HG02852 (cell line): ENCODE measurements at regions not wholly inside any gene's neighbourhood (a gene's known extent, or its start where the extent isn't known, plus 50 kb on each side); places are given as distances from the start of the nearest gene placed in this dataset.
"Not testable (repeated sequence)": the region's sequence is repeated elsewhere in the genome, so short reads cannot be mapped to it uniquely, and the experiment has no call there.

ENCODE experiments used
- ATAC-seq: cut with Tn5 transposase; IDR thresholded peaks from one replicate; pipeline ENCODE4 v1.9.1; 2021; ENCODE audit warnings: mild to moderate bottlenecking, moderate library complexity; ENCODE audit not compliant: unreplicated experiment

- ATAC-seq = no peak
Measured at GRCh38 chr3:18085429-18085828, 339.7 kb downstream of the SATB1 start.

- ATAC-seq = not testable (repeated sequence)
Measured at GRCh38 chr3:18083273-18083590, 340.8 kb upstream of the TBC1D5 start.

- ATAC-seq = no peak
Measured at GRCh38 chr3:18082551-18083272, 340.3 kb upstream of the TBC1D5 start.

- no peak for ATAC-seq
Measured at GRCh38 chr3:18080198-18080689, 337.8 kb upstream of the TBC1D5 start.

GRCh38 chr3:18079739-18080138, 337.3 kb upstream of the TBC1D5 start:
- ATAC-seq = no peak

- ATAC-seq = no peak
Measured at GRCh38 chr3:18079062-18079461, 336.6 kb upstream of the TBC1D5 start.

- no peak for ATAC-seq
Measured at GRCh38 chr3:18077128-18077840, 334.9 kb upstream of the TBC1D5 start.

- ATAC-seq = no peak
Measured at GRCh38 chr3:18076301-18076700, 333.9 kb upstream of the TBC1D5 start.

- ATAC-seq = no peak
Measured at GRCh38 chr3:18075799-18076198, 333.4 kb upstream of the TBC1D5 start.

- no peak for ATAC-seq
Measured at GRCh38 chr3:18071833-18072232, 329.4 kb upstream of the TBC1D5 start.

- no peak for ATAC-seq
Measured at GRCh38 chr3:18070944-18071343, 328.5 kb upstream of the TBC1D5 start.

GRCh38 chr3:18070231-18070630, 327.8 kb upstream of the TBC1D5 start:
- ATAC-seq = no peak

GRCh38 chr3:18069568-18069967, 327.1 kb upstream of the TBC1D5 start:
- ATAC-seq = no peak

- ATAC-seq = no peak
Measured at GRCh38 chr3:18066899-18067582, 324.6 kb upstream of the TBC1D5 start.

- ATAC-seq = no peak
Measured at GRCh38 chr3:18064586-18064985, 322.2 kb upstream of the TBC1D5 start.

- no peak for ATAC-seq
Measured at GRCh38 chr3:18062657-18063025, 320.2 kb upstream of the TBC1D5 start.

GRCh38 chr3:18061737-18062656, 319.6 kb upstream of the TBC1D5 start:
- ATAC-seq = no peak

- no peak for ATAC-seq
Measured at GRCh38 chr3:18058666-18059065, 316.2 kb upstream of the TBC1D5 start.

- ATAC-seq = no peak
Measured at GRCh38 chr3:18057471-18058091, 315.1 kb upstream of the TBC1D5 start.

GRCh38 chr3:18054625-18055024, 312.2 kb upstream of the TBC1D5 start:
- ATAC-seq = no peak
